NCI-H446 treated with DMSO at 0.1 percent for 48 hours (cell line): ENCODE measurements at regions not wholly inside any gene's neighbourhood (a gene's known extent, or its start where the extent isn't known, plus 50 kb on each side); places are given as distances from the start of the nearest gene placed in this dataset.
"Not testable (repeated sequence)": the region's sequence is repeated elsewhere in the genome, so short reads cannot be mapped to it uniquely, and the experiment has no call there.

Experiments
- DNase-seq: peaks from one replicate; lab custom pipeline; 2025; lab: John Stamatoyannopoulos, UW

GRCh38 chr7:69445541-69445940 is 152.7 kb upstream of the AUTS2 start:
- DNase-seq: no peak

GRCh38 chr7:69446213-69446612 is 152.1 kb upstream of the AUTS2 start:
- not testable (repeated sequence) for DNase-seq

GRCh38 chr7:69448071-69448470 is 150.2 kb upstream of the AUTS2 start:
- DNase-seq: no peak

GRCh38 chr7:69450456-69450855 is 147.8 kb upstream of the AUTS2 start:
- DNase-seq: no peak

GRCh38 chr7:69451715-69452114 is 146.6 kb upstream of the AUTS2 start:
- no peak for DNase-seq

GRCh38 chr7:69452797-69453196 is 145.5 kb upstream of the AUTS2 start:
- DNase-seq: no peak

- DNase-seq: no peak
Measured at GRCh38 chr7:69457595-69458504, 140.4 kb upstream of the AUTS2 start.

GRCh38 chr7:69464035-69464434 is 134.2 kb upstream of the AUTS2 start:
- DNase-seq: no peak

- no peak for DNase-seq
Measured at GRCh38 chr7:69465262-69465661, 133.0 kb upstream of the AUTS2 start.

- no peak for DNase-seq
Measured at GRCh38 chr7:69467826-69468225, 130.4 kb upstream of the AUTS2 start.

GRCh38 chr7:69476416-69476815 is 121.9 kb upstream of the AUTS2 start:
- DNase-seq: no peak

- no peak for DNase-seq
Measured at GRCh38 chr7:69482676-69483075, 115.6 kb upstream of the AUTS2 start.

GRCh38 chr7:69489533-69489932 is 108.7 kb upstream of the AUTS2 start:
- DNase-seq: no peak

- no peak for DNase-seq
Measured at GRCh38 chr7:69498671-69499070, 99.6 kb upstream of the AUTS2 start.

GRCh38 chr7:69502358-69502757 is 95.9 kb upstream of the AUTS2 start:
- no peak for DNase-seq

- no peak for DNase-seq
Measured at GRCh38 chr7:69504733-69505420, 93.4 kb upstream of the AUTS2 start.

GRCh38 chr7:69508736-69509135 is 89.5 kb upstream of the AUTS2 start:
- no peak for DNase-seq

GRCh38 chr7:69510114-69510513 is 88.2 kb upstream of the AUTS2 start:
- no peak for DNase-seq

- no peak for DNase-seq
Measured at GRCh38 chr7:69515495-69516212, 82.6 kb upstream of the AUTS2 start.

- no peak for DNase-seq
Measured at GRCh38 chr7:69516238-69516820, 81.9 kb upstream of the AUTS2 start.

GRCh38 chr7:69517985-69518704 is 80.1 kb upstream of the AUTS2 start:
- DNase-seq: peak; percentile 10

GRCh38 chr7:69518705-69519077 is 79.6 kb upstream of the AUTS2 start:
- no peak for DNase-seq
